HG03060 (cell line): ENCODE measurements at regions not wholly inside any gene's neighbourhood (a gene's known extent, or its start where the extent isn't known, plus 50 kb on each side); places are given as distances from the start of the nearest gene placed in this dataset.
A peak's percentile ranks its signal among the peaks of the same experiment; 100 is the strongest.
"Not testable (repeated sequence)": the region's sequence is repeated elsewhere in the genome, so short reads cannot be mapped to it uniquely, and the experiment has no call there.

Experiments used
- ATAC-seq: cut with Tn5 transposase; IDR thresholded peaks from one replicate; pipeline ENCODE4 v1.9.1; 2021; ENCODE audit warnings: low read depth, moderate number of reproducible peaks; ENCODE audit not compliant: unreplicated experiment

DNA sequence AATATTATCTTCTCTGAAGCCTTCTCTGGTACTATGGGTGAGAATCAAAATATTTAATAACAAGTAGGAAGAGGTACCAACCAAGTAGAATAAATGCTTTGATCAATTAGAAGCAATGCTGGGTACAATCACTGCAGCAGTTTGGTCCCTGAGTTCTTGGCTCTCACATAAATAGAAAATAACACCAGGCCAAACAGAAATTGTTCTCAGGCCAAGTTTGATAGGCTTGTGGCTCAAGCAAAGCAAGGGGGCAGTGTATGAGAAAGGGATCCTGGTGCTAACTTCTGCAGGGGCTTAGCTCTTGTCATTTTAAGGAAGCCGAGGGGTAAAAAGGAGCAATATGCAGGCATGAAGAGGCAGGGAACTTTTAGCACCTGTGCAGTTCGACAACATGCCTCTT lies 146.8 kb upstream of the TMEM229A start:
- ATAC-seq = no peak

DNA sequence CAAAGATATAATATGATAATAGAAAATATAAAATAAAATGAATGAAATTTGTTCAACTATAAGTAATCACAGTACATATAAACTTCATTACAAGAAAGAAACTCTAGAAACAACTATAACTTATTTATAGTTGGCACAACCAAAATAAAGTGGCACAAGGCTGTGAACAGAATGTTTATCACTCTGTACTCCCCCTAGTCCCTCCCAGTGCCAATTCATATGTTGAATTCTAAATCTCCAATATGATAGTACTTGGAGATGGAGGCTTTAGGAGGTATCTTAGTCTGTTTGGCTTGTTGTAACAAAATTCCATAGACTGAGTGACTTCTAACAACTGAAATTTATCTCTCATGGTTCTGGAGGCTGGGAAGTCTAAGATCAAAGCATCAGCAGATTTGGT lies 145.0 kb upstream of the TMEM229A start:
- ATAC-seq = no peak

DNA sequence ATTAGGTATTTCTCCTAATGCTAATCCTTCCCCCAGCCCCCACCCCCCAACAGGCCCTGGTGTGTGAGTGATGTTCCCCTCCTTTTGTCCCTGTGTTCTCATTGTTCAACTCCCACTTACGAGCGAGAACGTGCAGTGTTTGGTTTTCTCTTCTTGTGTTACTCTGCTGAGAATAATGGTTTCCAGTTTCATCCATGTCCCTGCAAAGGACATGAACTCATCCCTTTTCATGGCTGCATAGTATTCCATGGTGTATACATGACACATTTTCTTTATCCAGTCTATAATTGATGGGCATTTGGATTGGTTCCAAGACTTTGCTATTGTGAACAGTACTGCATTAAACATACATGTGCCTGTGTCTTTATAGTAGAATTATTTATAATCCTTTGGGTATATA lies 138.9 kb upstream of the TMEM229A start:
- not testable (repeated sequence) for ATAC-seq

DNA sequence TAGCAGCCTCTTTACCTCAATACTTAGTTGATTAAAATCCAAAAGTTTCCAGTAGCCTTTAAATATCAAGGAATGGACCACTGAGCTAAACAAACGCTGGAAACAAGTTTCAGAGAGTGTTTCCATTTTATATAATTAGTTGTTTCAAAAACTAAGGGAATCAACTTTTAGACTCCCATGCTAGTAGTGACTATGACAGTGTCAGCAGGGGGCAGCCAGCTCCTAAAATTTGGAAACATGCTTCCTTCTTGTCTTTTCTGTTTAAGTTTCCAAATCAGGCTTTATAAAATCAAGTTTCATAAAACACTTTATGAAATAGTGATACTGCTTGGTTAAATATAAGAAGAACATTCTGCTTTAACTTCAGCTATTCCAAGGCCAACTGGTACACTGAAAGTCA lies 138.2 kb upstream of the TMEM229A start:
- no peak for ATAC-seq

DNA sequence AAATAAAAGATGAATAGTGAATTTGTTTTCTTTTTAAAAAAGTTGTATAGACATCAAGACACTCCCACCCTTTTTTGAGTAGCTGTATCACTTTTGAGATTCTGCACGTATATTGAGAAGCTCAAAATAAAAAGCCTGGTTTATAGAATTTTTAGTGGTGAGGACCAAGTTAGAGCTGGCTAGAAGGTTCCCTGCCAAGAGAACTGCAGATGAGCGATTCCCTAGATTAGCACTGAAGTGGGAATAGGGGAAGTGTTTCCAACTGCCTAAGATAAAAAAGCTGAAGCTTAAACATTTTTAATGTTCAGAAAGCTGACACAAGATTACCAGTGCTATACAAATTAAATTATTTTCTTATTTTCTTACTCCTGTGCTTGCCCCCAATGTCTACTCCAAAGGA lies 135.7 kb upstream of the TMEM229A start:
- ATAC-seq = no peak

DNA sequence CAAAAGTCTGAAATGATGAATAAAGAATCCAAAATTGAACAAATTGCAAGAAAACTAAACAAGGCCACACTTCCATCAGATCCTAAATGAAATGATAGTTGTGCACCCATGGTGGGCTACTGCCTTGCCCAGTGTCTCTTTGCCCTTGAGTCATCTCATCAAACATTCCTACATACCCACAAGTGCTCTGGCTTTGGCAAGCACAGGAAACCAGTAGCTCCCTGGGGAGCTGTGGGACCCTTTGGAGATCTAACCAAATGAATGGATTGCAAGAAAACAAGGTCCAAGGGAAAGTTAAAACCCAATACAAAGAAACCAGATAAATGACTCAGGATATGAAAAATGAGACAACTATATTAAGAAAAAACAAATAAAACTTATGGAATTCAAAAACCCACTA lies 129.8 kb upstream of the TMEM229A start:
- no peak for ATAC-seq

DNA sequence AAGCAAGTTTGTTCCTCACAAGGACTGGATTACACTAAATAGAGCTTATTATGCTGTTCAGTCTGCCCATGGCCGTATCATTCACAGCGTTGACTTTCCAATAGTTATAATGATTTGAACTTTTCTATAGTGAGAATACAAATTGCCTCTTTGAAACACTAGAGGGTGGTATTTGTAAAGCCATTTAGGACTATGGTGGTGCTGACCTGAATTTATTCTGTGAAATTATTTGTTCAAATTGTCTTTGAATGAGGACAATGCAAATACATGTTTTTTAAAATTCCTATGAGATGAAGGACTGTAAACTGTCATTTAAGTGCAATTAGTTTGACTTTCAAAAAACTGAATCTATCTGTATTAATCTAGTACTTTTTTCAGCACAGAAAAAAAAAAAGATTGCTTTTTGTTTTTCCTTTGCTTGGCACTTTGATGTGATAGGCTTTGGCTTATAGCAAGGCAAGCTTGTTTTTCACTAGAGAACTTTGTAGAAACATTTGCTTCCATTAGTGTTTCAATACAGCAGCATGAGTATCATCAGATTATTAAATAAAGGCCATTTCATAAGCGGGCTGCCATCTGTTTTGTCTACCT lies 122.7 kb upstream of the TMEM229A start:
- ATAC-seq = peak; percentile 58

DNA sequence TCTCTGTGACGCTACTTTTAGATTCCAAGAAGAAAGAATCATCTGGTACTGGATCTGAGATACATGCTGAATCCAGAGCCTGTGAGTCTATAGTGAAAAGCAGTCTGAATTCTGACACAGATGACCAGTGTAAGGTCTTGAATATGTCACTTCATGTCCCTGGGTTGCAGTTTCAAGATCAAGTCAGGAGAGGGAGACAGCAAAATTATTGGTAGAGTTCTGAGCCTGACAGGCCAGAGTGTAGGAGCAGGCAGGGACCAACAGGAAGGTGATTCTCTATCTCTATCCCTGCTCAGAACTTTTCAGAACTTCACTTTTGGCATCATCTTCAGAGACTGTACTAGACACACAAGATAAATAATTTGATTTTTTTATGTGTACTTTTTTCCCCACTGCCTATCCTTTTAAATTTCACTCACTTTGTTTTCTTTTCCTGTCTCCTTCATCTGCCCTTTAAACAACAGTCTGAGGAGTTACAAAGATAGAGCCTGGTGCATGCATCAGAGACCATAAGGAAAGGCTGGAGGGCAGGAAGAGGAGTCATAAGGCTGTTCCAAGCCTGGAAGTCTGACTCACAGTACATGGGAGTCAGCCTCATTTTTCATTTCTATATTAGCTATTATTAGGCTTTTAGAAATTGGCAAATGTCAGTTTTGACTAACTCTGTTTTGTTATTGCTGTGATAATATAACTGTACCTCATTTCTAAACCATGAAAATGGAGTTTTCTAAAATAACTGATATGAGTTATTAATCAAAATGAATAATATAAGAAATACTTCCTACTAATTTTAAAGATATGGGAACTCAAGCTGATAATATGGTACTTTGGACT lies 120.2 kb upstream of the TMEM229A start:
- peak; percentile 42 for ATAC-seq

DNA sequence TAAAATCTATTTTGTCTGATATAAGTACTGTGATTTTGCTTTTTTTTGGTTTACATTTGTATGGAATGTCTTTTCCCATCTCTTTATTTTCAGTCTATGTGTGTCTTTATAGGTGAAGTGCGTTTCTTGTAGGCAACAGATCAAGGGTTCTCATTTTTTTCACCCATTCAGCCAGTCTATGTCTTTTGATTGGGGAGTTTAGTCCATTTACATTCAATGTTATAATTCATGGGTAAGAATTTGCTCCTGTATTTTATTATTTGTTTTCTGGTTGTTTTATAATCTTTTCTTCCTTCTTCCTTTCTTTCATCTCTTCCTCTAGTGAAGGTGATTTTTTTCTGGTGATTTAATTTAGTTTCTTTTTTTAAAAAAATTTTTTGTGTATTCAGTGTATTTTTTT lies 104.8 kb upstream of the TMEM229A start:
- no peak for ATAC-seq

DNA sequence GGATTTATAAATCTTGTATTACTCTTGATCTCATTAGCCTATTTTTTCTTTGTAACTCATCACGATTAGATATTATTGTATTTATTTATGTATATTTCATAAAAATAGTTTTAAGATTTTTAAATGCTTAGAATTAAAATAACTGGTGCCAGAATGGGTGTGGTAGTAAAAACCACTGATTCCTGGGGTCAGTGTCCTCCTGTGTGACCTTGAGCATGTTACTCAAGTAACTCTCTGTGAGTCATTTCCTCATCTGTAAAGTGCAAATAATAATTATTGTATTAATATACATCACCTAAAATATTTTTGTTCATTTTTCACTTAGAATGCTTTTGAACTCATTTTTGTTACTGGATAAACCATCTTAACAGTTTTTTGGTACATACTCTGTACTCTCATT lies 91.3 kb upstream of the TMEM229A start:
- no peak for ATAC-seq

DNA sequence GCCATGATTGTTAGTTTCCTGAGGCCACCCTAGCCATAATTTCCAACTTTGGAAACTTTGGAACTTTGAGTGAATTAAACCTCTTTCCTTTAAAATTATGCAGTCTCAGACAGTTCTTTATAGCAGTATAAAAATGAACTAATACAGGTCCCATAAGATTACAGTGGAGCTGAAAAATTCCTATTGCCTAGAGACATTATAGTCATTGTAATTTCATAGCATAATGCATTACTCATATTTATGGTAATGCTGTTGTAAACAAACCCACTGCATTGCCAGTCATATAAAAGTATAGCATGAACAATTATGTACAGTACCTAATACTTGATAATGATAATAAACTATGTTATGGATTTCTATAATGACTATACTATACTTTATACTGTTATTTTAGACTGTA lies 88.0 kb upstream of the TMEM229A start:
- no peak for ATAC-seq

DNA sequence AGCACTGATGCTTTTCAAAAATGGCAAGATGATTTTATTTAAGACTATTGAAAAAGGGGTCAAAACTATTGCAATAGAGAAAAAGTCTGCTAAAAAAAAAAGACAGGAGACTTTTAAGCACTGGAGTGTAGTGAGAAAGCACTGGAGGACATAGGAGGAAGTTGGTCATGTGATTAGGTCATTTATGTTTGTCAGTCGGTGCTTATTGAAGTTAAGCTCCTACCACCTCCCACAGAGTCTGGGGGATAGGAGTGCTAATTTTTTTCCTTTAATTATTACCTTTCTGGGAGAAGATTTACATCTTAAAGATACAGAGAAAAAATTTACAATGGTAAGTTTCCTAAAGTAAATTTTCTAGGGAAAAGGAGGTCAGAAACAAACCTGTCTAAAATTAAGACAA lies 80.2 kb upstream of the TMEM229A start:
- no peak for ATAC-seq

DNA sequence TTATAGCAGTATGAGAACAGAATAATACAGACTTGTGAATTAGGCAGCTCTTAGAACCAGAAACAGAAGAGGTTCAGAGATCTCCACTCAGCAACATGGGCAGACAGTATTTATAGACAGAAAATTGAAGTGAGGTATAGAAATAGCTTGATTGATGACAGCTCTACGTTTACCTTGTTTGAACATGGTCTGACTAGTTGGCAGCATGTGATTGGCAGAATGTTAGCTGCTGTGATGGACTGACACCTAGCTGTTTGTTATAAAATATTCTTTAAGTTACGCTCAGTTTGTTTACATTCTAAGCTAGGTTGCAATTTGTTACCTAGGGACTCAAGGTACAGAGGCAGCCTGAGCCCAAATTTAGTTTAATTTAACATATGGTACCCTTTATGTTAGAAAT lies 73.7 kb upstream of the TMEM229A start:
- no peak for ATAC-seq

DNA sequence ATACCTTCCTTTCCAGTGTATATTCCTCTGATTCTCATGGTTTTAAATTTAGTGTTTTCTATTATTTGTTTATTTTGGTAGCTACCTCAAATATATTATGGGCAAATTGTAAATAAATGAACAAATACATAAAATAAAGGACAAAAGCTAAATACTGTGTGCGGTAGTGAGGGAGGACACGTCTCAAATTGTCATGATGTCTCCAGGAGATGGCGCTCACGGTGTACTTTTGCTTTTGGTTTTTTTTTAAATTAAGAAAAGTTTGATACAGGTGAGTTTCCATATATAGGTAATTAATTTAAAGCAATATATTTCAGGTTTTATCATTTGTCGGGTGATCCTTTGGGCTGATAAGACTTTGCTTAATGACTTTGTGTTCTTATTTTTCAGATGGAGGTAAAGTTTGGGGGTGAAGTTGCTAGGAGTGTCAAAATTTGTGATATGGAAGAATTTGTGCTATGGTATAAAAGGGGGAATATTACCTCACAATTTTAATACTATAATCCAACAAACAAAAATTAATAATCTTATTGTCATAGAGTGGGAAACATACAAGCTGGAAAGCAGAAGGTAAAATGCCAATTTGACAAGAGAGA lies 68.4 kb upstream of the TMEM229A start:
- no peak for ATAC-seq

DNA sequence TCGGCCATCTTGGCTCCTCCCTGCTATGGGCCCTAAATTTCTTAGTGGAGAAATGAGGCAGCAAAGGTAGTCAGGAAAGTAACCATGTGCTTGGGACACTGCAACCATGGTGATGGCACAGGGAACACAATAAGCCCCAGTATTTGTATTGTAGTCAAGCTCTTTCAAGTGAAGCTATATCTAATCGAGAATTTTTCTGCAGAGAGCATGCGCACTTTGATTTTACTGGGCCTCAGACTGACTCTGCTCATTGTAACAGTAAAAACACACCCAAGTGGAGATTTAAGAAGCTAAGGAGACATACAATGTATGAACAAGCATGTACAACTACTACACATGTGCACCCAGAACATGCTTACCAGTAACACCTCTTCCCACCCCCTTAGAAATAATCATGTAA lies 67.3 kb upstream of the TMEM229A start:
- ATAC-seq = no peak

DNA sequence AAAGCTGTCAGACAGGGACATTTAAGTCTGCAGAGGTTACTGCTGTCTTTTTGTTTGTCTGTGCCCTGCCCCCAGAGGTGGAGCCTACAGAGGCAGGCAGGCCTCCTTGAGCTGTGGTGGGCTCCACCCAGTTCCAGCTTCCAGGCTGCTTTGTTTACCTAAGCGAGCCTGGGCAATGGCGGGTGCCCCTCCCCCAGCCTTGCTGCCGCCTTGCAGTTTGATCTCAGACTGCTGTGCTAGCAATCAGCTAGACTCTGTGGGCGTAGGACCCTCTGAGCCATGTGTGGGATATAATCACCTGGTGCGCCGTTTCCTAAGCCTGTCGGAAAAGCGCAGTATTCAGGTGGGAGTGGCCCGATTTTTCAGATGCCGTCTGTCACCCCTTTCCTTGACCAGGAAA lies 66.7 kb upstream of the TMEM229A start:
- not testable (repeated sequence) for ATAC-seq

DNA sequence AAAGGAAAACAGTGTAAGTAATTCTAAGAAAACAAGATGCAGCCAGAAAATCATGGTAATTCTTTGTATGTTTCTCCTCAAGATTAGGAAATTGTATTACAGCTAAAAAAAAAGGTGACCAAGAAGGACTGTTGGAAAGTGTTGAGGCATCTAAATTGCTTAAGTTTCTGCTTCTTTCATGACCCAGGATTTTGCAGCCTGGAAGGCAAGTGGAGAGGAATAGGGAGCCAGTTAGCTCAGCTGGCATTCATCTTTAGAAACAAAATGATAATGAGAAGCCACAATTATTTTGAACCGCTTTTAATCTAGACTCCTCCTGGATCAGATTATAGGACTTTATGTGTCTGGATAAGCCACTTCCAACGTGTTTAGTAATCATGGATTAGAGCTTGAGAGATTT lies 56.8 kb upstream of the TMEM229A start:
- no peak for ATAC-seq

DNA sequence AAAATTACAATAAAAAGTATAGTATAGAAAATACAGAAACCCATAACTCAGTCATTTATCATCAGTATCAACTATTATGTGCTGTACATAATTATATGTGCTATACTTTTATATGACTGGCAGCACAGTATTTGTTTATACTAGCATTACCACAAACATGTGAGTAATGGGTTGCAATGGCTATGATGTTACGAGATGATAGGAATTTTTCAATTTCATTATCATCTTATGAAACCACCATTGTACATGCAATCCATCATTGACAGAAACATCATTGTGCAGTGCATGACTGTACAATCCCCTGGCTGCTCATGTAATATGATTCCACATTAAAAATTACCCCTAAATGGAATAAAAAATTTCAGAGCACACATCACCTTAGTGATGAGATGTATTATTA lies 55.7 kb upstream of the TMEM229A start:
- ATAC-seq = no peak

DNA sequence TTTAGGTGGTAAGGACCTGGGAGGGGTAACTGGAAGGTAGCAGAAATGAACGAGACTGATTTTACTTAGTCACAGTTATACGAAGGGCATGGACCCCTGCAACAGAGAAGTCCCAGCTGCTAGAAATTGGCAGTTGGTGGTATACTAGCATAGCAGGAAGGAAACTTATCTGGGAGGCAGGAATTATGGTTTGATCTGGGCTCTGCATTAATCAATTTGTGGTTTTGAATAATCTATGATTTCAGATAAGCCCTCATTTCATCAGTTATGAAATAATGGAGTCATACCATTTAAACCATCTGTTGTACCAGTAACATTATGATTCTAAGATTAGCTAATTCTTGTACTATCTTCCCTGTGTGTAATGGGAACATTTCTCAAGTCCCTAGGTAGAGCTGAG lies 54.0 kb upstream of the TMEM229A start:
- ATAC-seq = no peak

DNA sequence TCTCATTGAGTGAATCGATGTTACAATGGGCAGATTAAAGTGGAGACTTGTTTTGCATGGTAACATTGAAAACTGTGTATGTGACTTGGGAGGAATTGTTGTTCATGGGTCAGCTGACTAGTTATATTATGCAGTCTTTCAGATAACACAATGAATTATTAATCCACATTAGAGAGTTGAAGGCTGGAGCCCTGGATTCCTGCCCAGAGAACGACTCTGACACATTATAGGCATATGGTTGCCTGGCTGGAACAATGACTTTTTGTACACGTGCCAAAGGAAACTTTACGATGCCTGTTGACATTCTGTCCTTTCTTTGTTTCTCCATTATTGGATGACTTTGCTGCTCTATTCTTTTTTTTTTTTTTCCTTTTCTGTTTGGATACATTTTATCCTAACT lies 52.3 kb upstream of the TMEM229A start:
- ATAC-seq = no peak

DNA sequence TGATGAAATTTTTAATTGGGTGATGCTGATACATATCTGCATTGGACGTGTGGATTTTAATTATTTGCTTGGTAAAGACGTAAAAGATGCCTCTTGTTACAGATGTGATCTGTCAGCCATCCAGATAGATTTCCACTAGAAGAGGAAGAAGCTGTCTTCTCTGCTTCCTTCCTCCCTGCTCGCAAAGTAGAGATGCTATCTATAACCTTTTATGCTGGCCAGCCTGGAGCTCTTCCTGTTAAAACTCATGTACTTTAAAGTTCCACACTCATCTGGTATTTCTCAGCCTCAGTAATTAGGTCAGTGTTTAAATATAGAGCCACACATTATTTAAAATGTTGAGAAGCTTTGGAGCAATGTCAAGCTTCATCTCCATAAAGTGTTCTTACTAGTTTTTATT lies 51.2 kb upstream of the TMEM229A start:
- ATAC-seq = no peak
